Peyer's patch (tissue), 4 donors: ENCODE measurements at regions not wholly inside any gene's neighbourhood (a gene's known extent, or its start where the extent isn't known, plus 50 kb on each side); places are given as distances from the start of the nearest gene placed in this dataset.
"Not testable (repeated sequence)": the region's sequence is repeated elsewhere in the genome, so short reads cannot be mapped to it uniquely, and the experiment has no call there.

ENCODE experiments used
- CTCF ChIP-seq, 6 experiments: fragments of 450-650 bp in 4 of 6; fragments of 200-600 bp in 2 of 6; sonication (generic) in 1 of 6; IDR thresholded peaks; one replicate each; pipeline ENCODE4 v1.5.1; 2017 to 2019; ENCODE audit warnings: antibody characterized with exemption in 6 of 6, mild to moderate bottlenecking in 3 of 6, moderate library complexity in 1 of 6
- POLR2A ChIP-seq, 2 donors: fragments of 450-650 bp; IDR thresholded peaks; one replicate each; pipeline ENCODE4 v1.5.1; 2017; ENCODE audit warnings: antibody characterized with exemption in 2 of 2, mild to moderate bottlenecking in 2 of 2, moderate library complexity in 2 of 2

GRCh38 chrX:76817279-76817678 lies 389.8 kb downstream of the MAGEE1 start:
- TF ChIP-seq CTCF, POLR2A (IDR thresholded peaks at IDR 0.05): not testable (repeated sequence)
